Right renal pelvis (tissue), 4 donors: ENCODE measurements at regions not wholly inside any gene's neighbourhood (a gene's known extent, or its start where the extent isn't known, plus 50 kb on each side); places are given as distances from the start of the nearest gene placed in this dataset.
"Not testable (repeated sequence)": the region's sequence is repeated elsewhere in the genome, so short reads cannot be mapped to it uniquely, and the experiment has no call there.

ENCODE experiments used
- DNase-seq, 4 donors: peaks; one replicate each; pipeline ENCODE4 v3.0.0-alpha.2; 2013; ENCODE audit warnings: low read depth in 4 of 4, low spot score in 3 of 4, missing footprints in 1 of 4

- no peak for DNase-seq
Measured at GRCh38 chr2:226118471-226119429, 680.9 kb downstream of the IRS1 start.

GRCh38 chr2:226117510-226118065 lies 682.0 kb downstream of the IRS1 start:
- DNase-seq: no peak

- DNase-seq: no peak
Measured at GRCh38 chr2:226116346-226116745, 683.3 kb downstream of the IRS1 start.

DNA sequence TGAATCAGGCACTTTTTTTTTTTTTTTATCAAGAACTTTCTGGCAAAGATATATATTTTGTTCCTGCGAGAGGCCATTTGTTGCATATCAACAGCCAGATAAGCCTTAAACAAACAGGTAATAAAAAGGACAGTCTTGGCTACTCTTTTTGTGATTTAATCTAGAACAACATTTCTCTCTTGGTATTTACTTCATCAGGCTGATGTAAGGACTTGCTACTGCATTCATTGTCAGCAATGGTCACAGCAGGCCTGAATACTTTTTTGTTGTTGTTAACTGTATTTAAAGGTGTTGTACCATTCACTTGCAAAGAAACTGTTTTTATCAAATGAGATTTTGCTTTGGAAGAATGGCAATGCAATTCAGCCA lies 683.8 kb downstream of the IRS1 start:
- DNase-seq: no peak

- no peak for DNase-seq
Measured at GRCh38 chr2:226115102-226115831, 684.4 kb downstream of the IRS1 start.

GRCh38 chr2:226114436-226114835 lies 685.2 kb downstream of the IRS1 start:
- no peak for DNase-seq

- DNase-seq: no peak
Measured at GRCh38 chr2:226098861-226099745, 699.6 kb downstream of the NYAP2 start.

- no peak for DNase-seq
Measured at GRCh38 chr2:226095058-226095457, 695.5 kb downstream of the NYAP2 start.

DNA sequence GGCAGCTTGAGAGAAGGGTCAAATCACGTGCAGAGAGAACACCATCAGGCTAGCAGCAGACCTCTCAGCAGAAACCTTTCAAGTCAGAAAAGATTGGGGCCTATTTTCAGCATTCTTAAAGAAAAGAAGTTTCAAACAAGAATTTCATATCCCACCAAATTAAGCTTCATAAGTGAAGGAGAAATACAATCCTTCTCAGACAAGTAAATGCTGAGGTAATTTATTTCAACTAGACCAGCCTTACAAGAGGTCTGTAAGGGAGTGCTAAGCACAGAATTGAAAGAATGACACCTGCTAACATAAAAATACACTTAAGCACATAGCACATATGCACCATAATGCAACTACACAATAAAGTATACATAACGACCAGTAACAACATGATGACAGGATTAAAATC lies 693.9 kb downstream of the NYAP2 start:
- no peak for DNase-seq

DNA sequence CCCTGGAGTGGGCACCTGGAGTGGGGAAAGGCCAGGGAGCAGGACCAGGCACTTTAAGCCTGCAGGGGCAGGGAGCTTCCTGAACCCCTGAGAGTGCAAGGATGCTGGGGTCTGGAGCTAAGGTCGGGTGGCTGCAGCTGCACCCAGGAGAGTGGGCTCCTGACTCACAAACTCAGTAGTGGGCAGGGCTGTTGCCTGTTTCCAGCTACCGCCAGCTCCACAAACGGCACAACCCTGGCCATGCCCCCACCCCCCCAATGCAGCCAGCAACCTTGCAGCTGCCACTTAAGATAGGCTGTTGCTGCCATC lies 688.8 kb downstream of the NYAP2 start:
- DNase-seq: no peak

DNA sequence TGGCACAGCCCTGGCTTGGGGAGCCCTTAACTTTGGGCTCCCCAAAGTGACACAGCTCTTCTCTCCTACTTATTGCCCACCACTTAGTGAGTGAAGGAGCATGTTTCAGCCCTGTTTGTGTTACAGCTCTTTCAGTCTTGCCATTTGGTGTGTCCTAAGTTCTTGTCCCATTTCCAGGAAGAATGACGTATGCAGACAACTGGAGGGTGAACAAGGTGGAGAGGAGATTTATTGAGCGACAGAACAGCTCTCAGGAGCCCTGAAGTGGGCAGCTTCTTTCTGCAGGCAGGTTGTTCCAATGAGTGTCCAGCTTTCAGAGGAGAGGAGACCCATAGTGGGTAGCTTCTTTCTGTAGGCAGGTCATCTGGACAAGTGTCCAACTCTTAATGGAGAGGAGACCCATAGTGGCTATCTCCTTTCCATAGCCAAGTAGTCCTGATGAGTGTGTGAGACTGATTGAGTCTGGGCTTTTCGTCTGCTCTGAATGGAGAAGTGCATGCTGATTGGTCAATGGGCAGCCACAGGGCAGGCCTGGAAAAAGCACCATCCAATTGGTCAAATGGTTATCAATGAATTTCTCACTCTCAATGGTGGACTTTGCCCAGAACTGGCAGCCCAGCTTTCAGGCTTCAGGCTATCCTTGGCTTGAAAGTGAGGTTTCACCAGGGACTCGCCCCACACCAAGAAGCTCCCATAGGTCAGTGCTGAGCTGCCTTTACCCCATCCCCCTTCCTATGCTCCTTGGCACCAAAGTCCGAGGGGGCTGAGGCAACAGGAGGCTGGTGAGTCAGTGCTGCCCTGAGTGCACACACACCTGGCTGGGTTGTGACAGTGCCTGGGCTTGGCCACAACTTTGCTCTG lies 688.2 kb downstream of the NYAP2 start:
- DNase-seq: no peak

GRCh38 chr2:226087051-226087450 lies 687.5 kb downstream of the NYAP2 start:
- no peak for DNase-seq

GRCh38 chr2:226086190-226086589 lies 686.7 kb downstream of the NYAP2 start:
- no peak for DNase-seq

DNA sequence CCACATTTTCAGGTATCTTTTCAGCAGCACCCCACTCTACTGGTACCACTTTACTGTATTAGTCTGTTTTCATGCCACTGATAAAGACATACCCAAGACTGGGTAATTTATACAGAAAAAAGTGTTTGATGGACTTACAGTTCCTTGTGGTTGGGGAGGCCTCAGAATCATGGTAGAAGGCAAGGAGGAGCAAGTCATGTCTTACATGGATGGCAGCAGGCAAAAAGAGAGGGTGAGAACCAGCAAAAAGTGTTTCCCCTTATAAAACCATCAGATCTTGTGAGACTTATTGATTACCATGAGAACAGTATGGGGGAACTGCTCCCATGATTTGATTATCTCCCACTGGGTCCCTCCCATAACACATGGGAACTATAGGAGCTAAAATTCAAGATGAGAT lies 685.9 kb downstream of the NYAP2 start:
- not testable (repeated sequence) for DNase-seq

- DNase-seq: no peak
Measured at GRCh38 chr2:226080334-226080733, 680.8 kb downstream of the NYAP2 start.

DNA sequence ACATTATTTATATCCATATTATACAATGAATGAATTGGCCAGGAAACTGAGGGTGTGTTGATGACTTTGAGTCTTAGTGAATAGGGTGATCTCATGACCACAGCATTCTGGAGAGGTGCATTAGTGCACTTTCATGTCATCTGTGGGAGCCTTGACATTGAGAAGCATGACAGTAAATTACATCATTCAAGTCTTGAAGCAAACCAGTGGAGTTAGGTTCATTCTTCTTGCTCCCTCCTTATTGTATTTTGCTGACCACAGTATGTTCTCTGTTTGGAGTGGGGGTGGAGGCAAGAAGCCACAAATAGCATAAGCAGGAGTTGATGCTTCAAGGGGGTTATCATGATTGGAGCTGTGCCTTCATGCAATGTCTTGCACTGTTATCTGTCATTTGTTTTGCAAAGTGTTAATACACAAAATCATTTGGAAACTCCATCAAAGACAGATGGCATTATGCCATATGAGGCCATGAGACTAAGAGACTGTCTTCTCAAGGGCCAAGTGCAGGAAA lies 680.2 kb downstream of the NYAP2 start:
- DNase-seq: no peak

GRCh38 chr2:226079196-226079595 lies 679.7 kb downstream of the NYAP2 start:
- no peak for DNase-seq

GRCh38 chr2:226078666-226079065 lies 679.2 kb downstream of the NYAP2 start:
- DNase-seq: no peak

GRCh38 chr2:226077841-226078240 lies 678.3 kb downstream of the NYAP2 start:
- DNase-seq: no peak

DNA sequence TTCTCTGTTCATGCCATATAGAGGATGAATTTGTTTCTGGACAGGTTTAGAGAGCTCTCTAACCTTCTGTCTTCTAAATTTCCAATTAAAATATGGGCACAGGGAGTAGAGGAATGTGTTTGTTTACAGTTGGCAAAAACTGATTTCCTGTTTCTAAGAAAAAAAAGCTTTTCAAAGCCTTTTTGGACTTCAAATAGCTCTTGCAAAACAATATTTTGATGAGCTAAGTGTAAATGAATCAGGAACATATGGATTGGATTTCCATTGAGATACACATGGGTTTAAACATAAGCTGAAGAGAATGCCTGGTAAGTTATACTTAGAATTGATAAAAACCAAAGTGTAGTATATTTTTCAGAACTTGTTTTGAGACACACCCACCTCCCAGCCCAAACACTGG lies 677.5 kb downstream of the NYAP2 start:
- no peak for DNase-seq
